ENCODE measurements at regions not wholly inside any gene's neighbourhood (a gene's known extent, or its start where the extent isn't known, plus 50 kb on each side); places are given as distances from the start of the nearest gene placed in this dataset.

DNA sequence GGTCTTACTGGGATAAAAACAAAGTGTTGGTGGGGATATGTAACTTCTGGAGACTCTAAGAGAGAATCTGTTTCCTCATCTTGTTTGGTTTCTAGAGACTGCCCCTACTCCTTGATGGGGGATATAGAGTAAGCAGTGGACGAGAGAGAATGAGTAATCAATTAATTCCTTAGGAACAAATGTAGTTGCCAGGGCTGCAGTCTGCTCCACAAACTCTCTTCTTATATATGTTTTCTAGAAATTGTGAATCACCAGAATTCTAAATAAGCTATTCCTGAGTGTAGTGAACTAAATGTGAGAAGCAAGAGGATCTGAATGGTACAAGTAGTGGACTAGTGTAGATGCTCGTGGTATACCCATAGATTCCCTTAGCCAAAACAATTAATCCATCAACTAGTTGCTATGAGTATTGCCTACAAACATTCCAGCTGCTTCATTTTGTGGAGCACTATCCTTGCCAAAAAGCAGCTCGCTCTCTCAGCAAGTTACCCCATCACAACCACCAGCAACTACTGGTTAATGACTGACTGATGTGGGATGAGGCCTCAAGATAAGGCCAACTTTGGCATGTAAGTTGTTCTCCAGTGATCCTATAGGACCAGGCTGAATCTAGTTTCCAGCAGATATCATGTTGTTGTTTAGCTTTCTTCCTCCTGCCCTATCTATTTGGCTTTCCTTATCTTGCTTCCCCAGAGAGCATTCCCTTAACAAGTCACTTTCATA, 273.0 kb downstream of the SLC7A11 start:
- H3K9me2 ChIP-seq (ENCODE audit: insufficient read depth, low read length), result no peaks in the 10 kb centered on the region
- H3K4me3 ChIP-seq (ENCODE audit: low read length), result no peak overlapping the region
- H3K9ac ChIP-seq (ENCODE audit: low read length), result no peak overlapping the region
- H3K36me3 ChIP-seq (ENCODE audit: insufficient read depth, low read length), result no peaks in the 10 kb centered on the region
- H3K27me3 ChIP-seq (ENCODE audit: insufficient read depth, low read depth, low read length), result no peaks in the 10 kb centered on the region
- no peaks in the 10 kb centered on the region for H3F3A ChIP-seq (ENCODE audit: insufficient read depth, low read length, poor library complexity, severe bottlenecking)
- no peak for TF ChIP-seq MXI1 (conservative IDR thresholded peaks at IDR 0.05; ENCODE audit: poor library complexity, severe bottlenecking)
- no peak for TF ChIP-seq POLR2AphosphoS5 (IDR thresholded peaks at IDR 0.05)
- TF ChIP-seq SMC3 (conservative IDR thresholded peaks at IDR 0.05; ENCODE audit: poor library complexity), result no peak
- TF ChIP-seq, protein P1, sequence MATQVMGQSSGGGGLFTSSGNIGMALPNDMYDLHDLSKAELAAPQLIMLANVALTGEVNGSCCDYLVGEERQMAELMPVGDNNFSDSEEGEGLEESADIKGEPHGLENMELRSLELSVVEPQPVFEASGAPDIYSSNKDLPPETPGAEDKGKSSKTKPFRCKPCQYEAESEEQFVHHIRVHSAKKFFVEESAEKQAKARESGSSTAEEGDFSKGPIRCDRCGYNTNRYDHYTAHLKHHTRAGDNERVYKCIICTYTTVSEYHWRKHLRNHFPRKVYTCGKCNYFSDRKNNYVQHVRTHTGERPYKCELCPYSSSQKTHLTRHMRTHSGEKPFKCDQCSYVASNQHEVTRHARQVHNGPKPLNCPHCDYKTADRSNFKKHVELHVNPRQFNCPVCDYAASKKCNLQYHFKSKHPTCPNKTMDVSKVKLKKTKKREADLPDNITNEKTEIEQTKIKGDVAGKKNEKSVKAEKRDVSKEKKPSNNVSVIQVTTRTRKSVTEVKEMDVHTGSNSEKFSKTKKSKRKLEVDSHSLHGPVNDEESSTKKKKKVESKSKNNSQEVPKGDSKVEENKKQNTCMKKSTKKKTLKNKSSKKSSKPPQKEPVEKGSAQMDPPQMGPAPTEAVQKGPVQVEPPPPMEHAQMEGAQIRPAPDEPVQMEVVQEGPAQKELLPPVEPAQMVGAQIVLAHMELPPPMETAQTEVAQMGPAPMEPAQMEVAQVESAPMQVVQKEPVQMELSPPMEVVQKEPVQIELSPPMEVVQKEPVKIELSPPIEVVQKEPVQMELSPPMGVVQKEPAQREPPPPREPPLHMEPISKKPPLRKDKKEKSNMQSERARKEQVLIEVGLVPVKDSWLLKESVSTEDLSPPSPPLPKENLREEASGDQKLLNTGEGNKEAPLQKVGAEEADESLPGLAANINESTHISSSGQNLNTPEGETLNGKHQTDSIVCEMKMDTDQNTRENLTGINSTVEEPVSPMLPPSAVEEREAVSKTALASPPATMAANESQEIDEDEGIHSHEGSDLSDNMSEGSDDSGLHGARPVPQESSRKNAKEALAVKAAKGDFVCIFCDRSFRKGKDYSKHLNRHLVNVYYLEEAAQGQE (IDR thresholded peaks at IDR 0.05; ENCODE audit: borderline replicate concordance), result no peak
- TF ChIP-seq EP300 (conservative IDR thresholded peaks at IDR 0.05; ENCODE audit: poor library complexity, severe bottlenecking), result no peak
- TF ChIP-seq RAD21 (conservative IDR thresholded peaks at IDR 0.05), result no peak
- H2AFZ ChIP-seq (ENCODE audit: low read depth, low read length), result no peak overlapping the region
- H3K9me3 ChIP-seq (ENCODE audit: low read length), result no peaks in the 10 kb centered on the region
- no peaks in the 10 kb centered on the region for H4K20me1 ChIP-seq (ENCODE audit: insufficient read depth)
- H3K79me2 ChIP-seq (replicated peaks; ENCODE audit: insufficient read depth, low read length), result no peaks in the 10 kb centered on the region
- H3K27ac ChIP-seq (ENCODE audit: low read length), result no peak overlapping the region
- H3K4me2 ChIP-seq (ENCODE audit: low read length), result no peak overlapping the region

- Histone ChIP-seq H3K27ac (ENCODE audit: low read length) (no peak overlapping the region), H2AFZ (ENCODE audit: low read depth, low read length) (no peak overlapping the region), H3K9me2 (ENCODE audit: insufficient read depth, low read length) (no peaks in the 10 kb centered on the region), H3K27me3 (ENCODE audit: insufficient read depth, low read depth, low read length) (no peaks in the 10 kb centered on the region), H4K20me1 (ENCODE audit: insufficient read depth) (no peaks in the 10 kb centered on the region), H3K36me3 (ENCODE audit: insufficient read depth, low read length) (no peaks in the 10 kb centered on the region), H3K4me2 (ENCODE audit: low read length) (no peak overlapping the region), H3K9ac (ENCODE audit: low read length) (no peak overlapping the region), H3K79me2 (replicated peaks; ENCODE audit: insufficient read depth, low read length) (no peaks in the 10 kb centered on the region), H3K4me3 (ENCODE audit: low read length) (no peak overlapping the region), H3K9me3 (ENCODE audit: low read length) (no peaks in the 10 kb centered on the region), H3F3A (ENCODE audit: insufficient read depth, low read length, poor library complexity, severe bottlenecking) (no peaks in the 10 kb centered on the region)
- TF ChIP-seq, protein P1 (IDR thresholded peaks at IDR 0.05; ENCODE audit: borderline replicate concordance), result no peak
- TF ChIP-seq SMC3 (conservative IDR thresholded peaks at IDR 0.05; ENCODE audit: poor library complexity), result no peak
- TF ChIP-seq EP300 (conservative IDR thresholded peaks at IDR 0.05; ENCODE audit: poor library complexity, severe bottlenecking), result no peak
- TF ChIP-seq EZH2 (IDR thresholded peaks at IDR 0.05; ENCODE audit: borderline replicate concordance, insufficient read depth, low read length, poor library complexity, severe bottlenecking), result no peak
- TF ChIP-seq RAD21 (conservative IDR thresholded peaks at IDR 0.05), result no peak
- no peak for TF ChIP-seq MXI1 (conservative IDR thresholded peaks at IDR 0.05; ENCODE audit: poor library complexity, severe bottlenecking)
- TF ChIP-seq, protein P2, sequence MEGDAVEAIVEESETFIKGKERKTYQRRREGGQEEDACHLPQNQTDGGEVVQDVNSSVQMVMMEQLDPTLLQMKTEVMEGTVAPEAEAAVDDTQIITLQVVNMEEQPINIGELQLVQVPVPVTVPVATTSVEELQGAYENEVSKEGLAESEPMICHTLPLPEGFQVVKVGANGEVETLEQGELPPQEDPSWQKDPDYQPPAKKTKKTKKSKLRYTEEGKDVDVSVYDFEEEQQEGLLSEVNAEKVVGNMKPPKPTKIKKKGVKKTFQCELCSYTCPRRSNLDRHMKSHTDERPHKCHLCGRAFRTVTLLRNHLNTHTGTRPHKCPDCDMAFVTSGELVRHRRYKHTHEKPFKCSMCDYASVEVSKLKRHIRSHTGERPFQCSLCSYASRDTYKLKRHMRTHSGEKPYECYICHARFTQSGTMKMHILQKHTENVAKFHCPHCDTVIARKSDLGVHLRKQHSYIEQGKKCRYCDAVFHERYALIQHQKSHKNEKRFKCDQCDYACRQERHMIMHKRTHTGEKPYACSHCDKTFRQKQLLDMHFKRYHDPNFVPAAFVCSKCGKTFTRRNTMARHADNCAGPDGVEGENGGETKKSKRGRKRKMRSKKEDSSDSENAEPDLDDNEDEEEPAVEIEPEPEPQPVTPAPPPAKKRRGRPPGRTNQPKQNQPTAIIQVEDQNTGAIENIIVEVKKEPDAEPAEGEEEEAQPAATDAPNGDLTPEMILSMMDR (IDR thresholded peaks at IDR 0.05; ENCODE audit: poor library complexity, severe bottlenecking), result no peak
- TF ChIP-seq POLR2AphosphoS5 (IDR thresholded peaks at IDR 0.05), result no peak
- TF ChIP-seq TAF1 (IDR thresholded peaks at IDR 0.05; ENCODE audit: low read depth), result no peak
Measured at GRCh38 chr4:137967480-137968190, 274.5 kb downstream of the SLC7A11 start.
